Right lobe of liver (tissue), 4 donors: ENCODE measurements at regions not wholly inside any gene's neighbourhood (a gene's known extent, or its start where the extent isn't known, plus 50 kb on each side); places are given as distances from the start of the nearest gene placed in this dataset.

ENCODE experiments used
- CTCF ChIP-seq, 4 donors: fragments of 200-600 bp in 3 of 4; fragments of 450-650 bp in 1 of 4; IDR thresholded peaks; one replicate each; pipeline versions ENCODE4 v1.5.1 to v1.8.0; 2016 to 2022; ENCODE audit warnings: antibody characterized with exemption in 4 of 4, mild to moderate bottlenecking in 2 of 4
- POLR2A ChIP-seq: fragments of 450-650 bp; IDR thresholded peaks from one replicate; pipeline ENCODE4 v1.6.1; 2017; ENCODE audit warnings: antibody characterized with exemption, mild to moderate bottlenecking
- donor health status: DM: no; HTN: no; CAD: no.
- donor health status: DM: no; HTN: no; CAD: no.
- donor health status: DM: no; HTN: yes; CAD: no.

DNA sequence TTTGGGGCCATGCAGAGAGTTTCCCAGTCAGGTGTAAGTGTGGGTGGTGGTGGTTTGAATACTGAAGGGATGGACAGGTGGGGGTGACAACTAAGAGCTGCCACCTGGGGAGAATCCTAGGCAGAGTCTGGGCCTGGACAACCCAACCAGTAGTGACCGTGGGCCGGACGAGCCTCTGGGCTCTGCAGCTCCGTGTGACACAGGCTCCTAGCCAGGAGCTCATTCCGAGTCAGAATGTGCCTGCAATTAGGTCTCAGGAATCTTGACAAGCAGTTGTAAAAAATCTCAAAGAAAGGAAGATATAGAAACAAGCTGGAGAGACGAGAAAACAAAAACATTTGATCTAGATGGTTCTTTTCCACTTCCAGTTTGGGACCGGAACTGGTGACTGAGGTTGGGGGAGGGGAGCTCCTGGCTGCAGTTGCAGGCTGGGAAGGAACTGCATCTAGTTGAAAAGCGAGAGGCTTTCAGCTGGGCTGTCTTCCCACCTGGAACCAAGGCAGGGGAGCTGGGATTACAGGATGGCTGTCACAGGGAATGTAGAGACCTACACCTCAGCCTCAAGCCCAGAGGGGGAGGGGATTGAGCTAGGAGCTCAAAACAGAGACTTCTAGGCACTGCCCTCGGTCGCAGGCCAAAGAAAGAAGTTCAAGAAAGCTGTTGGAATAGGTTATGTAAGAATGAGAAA is 156.9 kb downstream of the PAX1 start:
- TF ChIP-seq CTCF (IDR thresholded peaks at IDR 0.05): no peak
- no peak for TF ChIP-seq POLR2A
